K562 (cell line): ENCODE measurements at regions not wholly inside any gene's neighbourhood (a gene's known extent, or its start where the extent isn't known, plus 50 kb on each side); places are given as distances from the start of the nearest gene placed in this dataset.

ENCODE experiments used
- ATAC-seq: fragments of 200-7000 bp; cut with Tn5 transposase; 3 replicates; pipeline ENCODE4 v1.9.1; 2020; ENCODE audit warnings: moderate library complexity
- BruUV-seq: library from RNA; stranded (reverse); fragments of 400-500 nt; replicated peaks from 2 replicates; lab custom pipeline; 2021; lab: Mats Ljungman, UMichigan
- CTCF ChIA-PET: fragments of 300-600 bp; formaldehyde crosslinking; extraction: SDS; loops from one replicate; lab custom pipeline; 2021; ENCODE audit warnings: low intra/inter-chr PET ratio; lab: Yijun Ruan, JAX
- POLR2A ChIA-PET: fragments of 300-600, 350-650 bp; sonication (Branson Sonifier 250); formaldehyde crosslinking; extraction: SDS; loops from one replicate; lab custom pipeline; 2021; ENCODE audit warnings: antibody characterized with exemption, inconsistent platforms; lab: Yijun Ruan, JAX
- DNase-seq, 4 experiments: peaks; one replicate each; pipeline versions ENCODE4 v3.0.0 to v3.0.0-alpha.2; 2011 to 2018; ENCODE audit warnings: low spot score in 3 of 4, mixed read lengths in 3 of 4; ENCODE audit errors: extremely low read depth in 1 of 4
- FAIRE-seq: peaks from 2 replicates; lab custom pipeline; 2011; peaks lifted over from hg19 to GRCh38; lab: Jason Lieb, UNC
- H2AFZ ChIP-seq: 2 replicates; pipeline ENCODE4 v1.6.0; 2011; ENCODE audit warnings: low read depth, low read length, control low read depth, inconsistent platforms
- H3K27ac ChIP-seq: fragments of 200-600 bp; 3 replicates; pipeline ENCODE4 v1.8.0; 2011; ENCODE audit warnings: low read depth, mild to moderate bottlenecking, control low read depth, inconsistent platforms, low read length, moderate library complexity, mixed read lengths; ENCODE audit errors: extremely low read depth
- H3K27me3 ChIP-seq, 2 experiments: fragments of 300-600 bp in 1 of 2; 2 replicates in 1 of 2; 3 replicates in 1 of 2; pipeline versions ENCODE4 v1.6.0 to v1.8.0; 2011; ENCODE audit warnings: inconsistent platforms in 2 of 2, low read length in 2 of 2, mild to moderate bottlenecking in 1 of 2, mixed read lengths in 1 of 2, moderate library complexity in 1 of 2; ENCODE audit not compliant: control insufficient read depth in 2 of 2, insufficient read depth in 2 of 2
- H3K36me3 ChIP-seq: fragments of 300-600 bp; 3 replicates; pipeline ENCODE4 v1.8.0; 2011; ENCODE audit warnings: mild to moderate bottlenecking, low read length, inconsistent platforms; ENCODE audit not compliant: control insufficient read depth, insufficient read depth
- H3K4me1 ChIP-seq, 2 experiments: fragments of 200-600 bp in 1 of 2; replicated peaks in 1 of 2; 2 replicates in 1 of 2; 3 replicates in 1 of 2; pipeline versions ENCODE4 v1.5.1 to v1.8.0; 2011; ENCODE audit warnings: inconsistent platforms in 2 of 2, low read length in 2 of 2, mild to moderate bottlenecking in 1 of 2, mixed read lengths in 1 of 2, moderate library complexity in 1 of 2; ENCODE audit not compliant: control insufficient read depth in 2 of 2, insufficient read depth in 2 of 2
- H3K4me2 ChIP-seq: 2 replicates; pipeline ENCODE4 v1.6.1; 2011; ENCODE audit warnings: low read length, control low read depth, inconsistent platforms, mixed read lengths; ENCODE audit not compliant: insufficient read depth
- H3K4me3 ChIP-seq: fragments of 200-600 bp; sonication (generic), shearing (Covaris generic); 2 replicates; pipeline ENCODE4 v1.5.1; 2016; ENCODE audit warnings: control low read depth, inconsistent platforms
- H3K79me2 ChIP-seq: fragments of 200-600 bp; 3 replicates; pipeline ENCODE4 v1.8.0; 2011; ENCODE audit warnings: low read length, inconsistent platforms; ENCODE audit not compliant: control insufficient read depth, insufficient read depth
- H3K9ac ChIP-seq, 2 experiments: 2 replicates each; pipeline versions ENCODE4 v1.6.0 to v1.6.1; 2011; ENCODE audit warnings: low read depth in 2 of 2, low read length in 2 of 2, control low read depth in 1 of 2, inconsistent platforms in 1 of 2, mild to moderate bottlenecking in 1 of 2, mixed read lengths in 1 of 2; ENCODE audit not compliant: insufficient read depth in 1 of 2
- H3K9me1 ChIP-seq: one replicate; pipeline ENCODE4 v1.6.0; 2011; ENCODE audit warnings: inconsistent platforms, mild to moderate bottlenecking, low read length, moderate library complexity; ENCODE audit not compliant: control insufficient read depth, insufficient read depth
- H3K9me3 ChIP-seq: replicated peaks from 2 replicates; pipeline ENCODE4 v1.5.1; 2011; ENCODE audit warnings: low read depth, low read length, inconsistent platforms; ENCODE audit not compliant: control insufficient read depth, insufficient read depth
- H4K20me1 ChIP-seq: replicated peaks from 2 replicates; pipeline ENCODE4 v1.6.1; 2011; ENCODE audit warnings: low read length, inconsistent platforms, mixed read lengths; ENCODE audit not compliant: control insufficient read depth, insufficient read depth
- AFF4 ChIP-seq: sonication (generic); formaldehyde crosslinking; IDR thresholded peaks from 2 replicates; pipeline ENCODE4 v1.8.0; 2023; ENCODE audit warnings: mild to moderate bottlenecking, missing genetic modification reagents
- CHD2 ChIP-seq: IDR thresholded peaks from 2 replicates; pipeline ENCODE4 v1.6.1; 2011; ENCODE audit warnings: low read depth, low read length
- CTBP1 ChIP-seq: fragments of 450-650 bp; IDR thresholded peaks from 2 replicates; pipeline ENCODE4 v1.6.1; 2016; ENCODE audit warnings: borderline replicate concordance
- KDM5B ChIP-seq: fragments of 200-600 bp; sonication (generic); IDR thresholded peaks from 2 replicates; pipeline ENCODE4 v1.6.1; 2012; ENCODE audit warnings: low read depth, mild to moderate bottlenecking, moderate library complexity, low read length, control low read depth, inconsistent platforms; ENCODE audit not compliant: insufficient replicate concordance
- MAX ChIP-seq: sonication (generic); formaldehyde crosslinking; IDR thresholded peaks from 2 replicates; pipeline ENCODE4 v1.9.0; 2022; ENCODE audit warnings: mild to moderate bottlenecking, missing genetic modification reagents
- MTA3 ChIP-seq: fragments of 450-650 bp; formaldehyde crosslinking; IDR thresholded peaks from 2 replicates; pipeline ENCODE4 v1.6.1; 2017; ENCODE audit warnings: mild to moderate bottlenecking, borderline replicate concordance
- RBBP5 ChIP-seq: fragments of 200-600 bp; sonication (generic); IDR thresholded peaks from 2 replicates; pipeline ENCODE4 v1.6.1; 2012; ENCODE audit warnings: borderline replicate concordance, mild to moderate bottlenecking, low read length, control low read depth, inconsistent platforms; ENCODE audit not compliant: insufficient read depth, poor library complexity, severe bottlenecking
- SP2 ChIP-seq: IDR thresholded peaks from 2 replicates; pipeline ENCODE4 v1.6.1; 2011; ENCODE audit warnings: mild to moderate bottlenecking, low read depth, low read length, moderate library complexity; ENCODE audit not compliant: poor library complexity, severe bottlenecking; ENCODE audit errors: extremely low read depth
- STAT6 ChIP-seq: sonication (generic); formaldehyde crosslinking; IDR thresholded peaks from 2 replicates; pipeline ENCODE4 v1.8.1; 2023; ENCODE audit warnings: mild to moderate bottlenecking, missing genetic modification reagents
- ZC3H11A ChIP-seq: IDR thresholded peaks from 2 replicates; pipeline ENCODE4 v1.6.1; 2012; ENCODE audit warnings: low read depth, low read length, improper control_type of control experiment
- WGBS: fragments of 100-300 bp; shearing (Covaris generic); methylation state at CpG from one replicate; pipeline ENCODE4 v1.1.6; 2016; ENCODE audit warnings: low coverage, mixed read lengths; ENCODE audit not compliant: insufficient coverage; ENCODE audit errors: missing lambda C conversion rate; 5-methylcytosine and 5-hydroxymethylcytosine counted together
- in situ Hi-C: fragments of 300-500 bp; cut with MboI; formaldehyde crosslinking; loops from 4 replicates; pipeline ENCODE4 v1.15.0; 2018; ENCODE audit warnings: inconsistent platforms, mixed read lengths
- intact Hi-C: fragments of 100-400 bp; cut with micrococcal nuclease; formaldehyde crosslinking; loops from 2 replicates; pipeline ENCODE4 v1.14.2; 2022

GRCh38 chr5:11997942-11998341 lies 93.7 kb upstream of the CTNND2 start:
- DNase-seq (no peak), ATAC-seq (no peak), FAIRE-seq (no peak)
- in situ Hi-C loops = no loop called here
- CTCF ChIA-PET = no interaction called here
- BruUV-seq = no TSS peak
- Histone ChIP-seq H3K4me1 (no peaks in the 10 kb centered on the region), H3K9me1 (no peaks in the 10 kb centered on the region), H3K9me3 (no peaks in the 10 kb centered on the region), H3K9ac (no peak overlapping the region), H3K27ac (no peak overlapping the region), H3K79me2 (no peaks in the 10 kb centered on the region), H2AFZ (no peak overlapping the region), H3K36me3 (no peaks in the 10 kb centered on the region), H3K4me3 (no peak overlapping the region), H3K27me3 (no peaks in the 10 kb centered on the region), H3K4me2 (no peak overlapping the region), H4K20me1 (no peaks in the 10 kb centered on the region)
- POLR2A ChIA-PET = interaction anchor here (0.6 kb wide), 1 partner anchor 18 kb away, joined by 3 read pairs; no protein-coding TSS in a partner anchor
- intact Hi-C loops = no loop called here
- TF ChIP-seq CHD2 = no peak
- TF ChIP-seq CTBP1 = no peak
- no peak for TF ChIP-seq AFF4 (CRISPR knock-in tag)
- TF ChIP-seq STAT6 (CRISPR knock-in tag) = no peak
- no peak for TF ChIP-seq MTA3
- no peak for TF ChIP-seq MAX (CRISPR knock-in tag)
- TF ChIP-seq RBBP5 = no peak
- TF ChIP-seq SP2 = no peak
- TF ChIP-seq KDM5B = no peak
- no peak for TF ChIP-seq ZC3H11A
- under 1% methylated on average over 9 of the region's 11 CpGs for WGBS
